ENCODE measurements at regions not wholly inside any gene's neighbourhood (a gene's known extent, or its start where the extent isn't known, plus 50 kb on each side); places are given as distances from the start of the nearest gene placed in this dataset.
A peak's percentile ranks its signal among the peaks of the same experiment; 100 is the strongest.
"Not testable (repeated sequence)": the region's sequence is repeated elsewhere in the genome, so short reads cannot be mapped to it uniquely, and the experiment has no call there.

- peak; percentile 32 for DNase-seq
Measured at GRCh38 chr13:50236898-50237318, 221.7 kb downstream of the KCNRG start.

- DNase-seq: no peak
Measured at GRCh38 chr13:50238922-50239321, 223.7 kb downstream of the KCNRG start.

GRCh38 chr13:50241479-50241878 is 226.2 kb downstream of the KCNRG start:
- no peak for DNase-seq

- DNase-seq: no peak
Measured at GRCh38 chr13:50243931-50244330, 228.7 kb downstream of the KCNRG start.

- DNase-seq: peak; percentile 20
Measured at GRCh38 chr13:50244355-50244712, 229.1 kb downstream of the KCNRG start.

GRCh38 chr13:50244713-50245574 is 229.7 kb downstream of the KCNRG start:
- peak; percentile 62 for DNase-seq

- DNase-seq: no peak
Measured at GRCh38 chr13:50247223-50247622, 232.0 kb downstream of the KCNRG start.

- no peak for DNase-seq
Measured at GRCh38 chr13:50248516-50249143, 233.4 kb downstream of the KCNRG start.

- DNase-seq: no peak
Measured at GRCh38 chr13:50249144-50249521, 233.9 kb downstream of the KCNRG start.

GRCh38 chr13:50250401-50250800 is 235.2 kb downstream of the KCNRG start:
- DNase-seq: no peak

GRCh38 chr13:50255639-50256038 is 240.4 kb downstream of the KCNRG start:
- DNase-seq: peak; percentile 25

GRCh38 chr13:50256536-50257321 is 241.5 kb downstream of the KCNRG start:
- not testable (repeated sequence) for DNase-seq

- DNase-seq: no peak
Measured at GRCh38 chr13:50257646-50258045, 242.4 kb downstream of the KCNRG start.

- no peak for DNase-seq
Measured at GRCh38 chr13:50261130-50261901, 246.1 kb downstream of the KCNRG start.

- DNase-seq: no peak
Measured at GRCh38 chr13:50267066-50267465, 251.8 kb downstream of the KCNRG start.

GRCh38 chr13:50267917-50268316 is 252.7 kb downstream of the KCNRG start:
- no peak for DNase-seq

- DNase-seq: no peak
Measured at GRCh38 chr13:50268500-50268899, 253.3 kb downstream of the KCNRG start.

- DNase-seq: no peak
Measured at GRCh38 chr13:50274181-50274580, 258.9 kb downstream of the KCNRG start.

GRCh38 chr13:50275392-50276063 is 260.3 kb downstream of the KCNRG start:
- DNase-seq: no peak

- no peak for DNase-seq
Measured at GRCh38 chr13:50276550-50276949, 261.3 kb downstream of the KCNRG start.

GRCh38 chr13:50277127-50277526 is 261.9 kb downstream of the KCNRG start:
- DNase-seq: no peak

- no peak for DNase-seq
Measured at GRCh38 chr13:50277906-50278305, 262.7 kb downstream of the KCNRG start.
